ENCODE measurements at regions not wholly inside any gene's neighbourhood (a gene's known extent, or its start where the extent isn't known, plus 50 kb on each side); places are given as distances from the start of the nearest gene placed in this dataset.
A peak's percentile ranks its signal among the peaks of the same experiment; 100 is the strongest.

GRCh38 chr2:9105601-9106337, 100.8 kb upstream of the ASAP2 start:
- DNase-seq (ENCODE audit: low spot score): no peak

- DNase-seq (ENCODE audit: low spot score): no peak
These were observed 100.3 kb upstream of the MBOAT2 start for GRCh38 chr2:9103663-9104277.

GRCh38 chr2:9102861-9103662, 99.6 kb upstream of the MBOAT2 start:
- peak; percentile 63 for DNase-seq (ENCODE audit: low spot score)

GRCh38 chr2:9101763-9102425, 98.4 kb upstream of the MBOAT2 start:
- no peak for DNase-seq (ENCODE audit: low spot score)

- DNase-seq (ENCODE audit: low spot score): no peak
These were observed 96.8 kb upstream of the MBOAT2 start for GRCh38 chr2:9100080-9100876.

- DNase-seq (ENCODE audit: low spot score): no peak
These were observed 95.9 kb upstream of the MBOAT2 start for GRCh38 chr2:9099341-9099751.

- no peak for DNase-seq (ENCODE audit: low spot score)
These were observed 94.4 kb upstream of the MBOAT2 start for GRCh38 chr2:9097892-9098291.

GRCh38 chr2:9097239-9097638, 93.8 kb upstream of the MBOAT2 start:
- DNase-seq (ENCODE audit: low spot score): no peak

GRCh38 chr2:9096761-9097160, 93.3 kb upstream of the MBOAT2 start:
- no peak for DNase-seq (ENCODE audit: low spot score)

- peak; percentile 67 for DNase-seq (ENCODE audit: low spot score)
These were observed 92.2 kb upstream of the MBOAT2 start for GRCh38 chr2:9095690-9096089.

GRCh38 chr2:9095226-9095625, 91.7 kb upstream of the MBOAT2 start:
- no peak for DNase-seq (ENCODE audit: low spot score)

- no peak for DNase-seq (ENCODE audit: low spot score)
These were observed 90.6 kb upstream of the MBOAT2 start for GRCh38 chr2:9094117-9094516.

- no peak for DNase-seq (ENCODE audit: low spot score)
These were observed 89.8 kb upstream of the MBOAT2 start for GRCh38 chr2:9093324-9093723.

- DNase-seq (ENCODE audit: low spot score): no peak
These were observed 89.1 kb upstream of the MBOAT2 start for GRCh38 chr2:9092383-9093282.

- DNase-seq (ENCODE audit: low spot score): no peak
These were observed 88.3 kb upstream of the MBOAT2 start for GRCh38 chr2:9091811-9092210.

- no peak for DNase-seq (ENCODE audit: low spot score)
These were observed 86.3 kb upstream of the MBOAT2 start for GRCh38 chr2:9089831-9090230.

GRCh38 chr2:9087121-9087681, 83.7 kb upstream of the MBOAT2 start:
- no peak for DNase-seq (ENCODE audit: low spot score)

- no peak for DNase-seq (ENCODE audit: low spot score)
These were observed 83.0 kb upstream of the MBOAT2 start for GRCh38 chr2:9086465-9086864.

- no peak for DNase-seq (ENCODE audit: low spot score)
These were observed 81.9 kb upstream of the MBOAT2 start for GRCh38 chr2:9085353-9085752.

GRCh38 chr2:9083287-9083686, 79.8 kb upstream of the MBOAT2 start:
- no peak for DNase-seq (ENCODE audit: low spot score)

Data from ureter (tissue), 1 donor.